ENCODE measurements at regions not wholly inside any gene's neighbourhood (a gene's known extent, or its start where the extent isn't known, plus 50 kb on each side); places are given as distances from the start of the nearest gene placed in this dataset.

- Histone ChIP-seq H3K4me1 (ENCODE audit: insufficient read depth, low read length) (no peaks in the 10 kb centered on the region), H3K4me2 (ENCODE audit: low read length) (no peak overlapping the region), H3K79me2 (ENCODE audit: insufficient read depth, low read length) (no peaks in the 10 kb centered on the region), H3K9ac (ENCODE audit: low read length) (no peak overlapping the region), H3K4me3 (ENCODE audit: insufficient read depth, low read depth, low read length) (no peak overlapping the region), H3K27me3 (ENCODE audit: insufficient read depth, low read length) (no peaks in the 10 kb centered on the region), H3K27ac (ENCODE audit: low read depth, low read length) (no peak overlapping the region), H4K20me1 (ENCODE audit: insufficient read depth, low read length) (no peaks in the 10 kb centered on the region), H3K36me3 (ENCODE audit: insufficient read depth, low read length) (no peaks in the 10 kb centered on the region), H2AFZ (ENCODE audit: low read depth, low read length) (no peak overlapping the region), H3K9me3 (ENCODE audit: insufficient read depth, low read depth, low read length) (no peaks in the 10 kb centered on the region)
- Mint-ChIP-seq H3K27ac (ENCODE audit: unreplicated experiment) (no peak overlapping the region), H3K9me3 (ENCODE audit: unreplicated experiment) (no peaks in the 10 kb centered on the region), H3K27me3 (ENCODE audit: low read depth, unreplicated experiment) (no peaks in the 10 kb centered on the region), H3K4me1 (ENCODE audit: low read depth, unreplicated experiment) (no peaks in the 10 kb centered on the region), H3K36me3 (ENCODE audit: low read depth, unreplicated experiment) (no peaks in the 10 kb centered on the region), H3K4me3 (ENCODE audit: unreplicated experiment) (no peak overlapping the region)
- TF ChIP-seq, protein P1, sequence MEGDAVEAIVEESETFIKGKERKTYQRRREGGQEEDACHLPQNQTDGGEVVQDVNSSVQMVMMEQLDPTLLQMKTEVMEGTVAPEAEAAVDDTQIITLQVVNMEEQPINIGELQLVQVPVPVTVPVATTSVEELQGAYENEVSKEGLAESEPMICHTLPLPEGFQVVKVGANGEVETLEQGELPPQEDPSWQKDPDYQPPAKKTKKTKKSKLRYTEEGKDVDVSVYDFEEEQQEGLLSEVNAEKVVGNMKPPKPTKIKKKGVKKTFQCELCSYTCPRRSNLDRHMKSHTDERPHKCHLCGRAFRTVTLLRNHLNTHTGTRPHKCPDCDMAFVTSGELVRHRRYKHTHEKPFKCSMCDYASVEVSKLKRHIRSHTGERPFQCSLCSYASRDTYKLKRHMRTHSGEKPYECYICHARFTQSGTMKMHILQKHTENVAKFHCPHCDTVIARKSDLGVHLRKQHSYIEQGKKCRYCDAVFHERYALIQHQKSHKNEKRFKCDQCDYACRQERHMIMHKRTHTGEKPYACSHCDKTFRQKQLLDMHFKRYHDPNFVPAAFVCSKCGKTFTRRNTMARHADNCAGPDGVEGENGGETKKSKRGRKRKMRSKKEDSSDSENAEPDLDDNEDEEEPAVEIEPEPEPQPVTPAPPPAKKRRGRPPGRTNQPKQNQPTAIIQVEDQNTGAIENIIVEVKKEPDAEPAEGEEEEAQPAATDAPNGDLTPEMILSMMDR (IDR thresholded peaks at IDR 0.05; ENCODE audit: insufficient read depth, low read depth, low read length), result no peak
- TF ChIP-seq EZH2 (IDR thresholded peaks at IDR 0.05; ENCODE audit: insufficient read depth, low read length), result no peak
- no peak for FAIRE-seq
- no peak for DNase-seq (ENCODE audit: low read depth)
These were observed 94.7 kb upstream of the RAB11FIP2 start for GRCh38 chr10:118141471-118141870.

DNA sequence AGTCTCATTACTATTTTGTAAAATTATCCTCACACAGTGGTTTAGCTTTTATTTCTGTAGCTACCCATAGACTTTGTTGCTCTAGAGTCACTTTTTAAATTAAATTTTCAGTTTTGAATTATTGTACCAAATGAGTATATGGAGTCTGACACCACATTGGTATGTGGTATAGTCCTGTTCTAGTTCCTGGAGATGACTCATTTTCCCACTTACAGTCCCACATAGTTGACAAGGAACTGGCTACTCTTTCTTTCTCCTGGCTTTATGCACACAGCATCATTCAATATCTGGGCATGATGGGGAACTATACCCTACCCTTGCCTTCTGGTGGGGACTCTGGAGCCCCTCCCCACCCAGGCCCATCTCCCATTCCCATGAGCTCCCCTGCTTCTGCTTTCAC is 92.6 kb upstream of the RAB11FIP2 start:
- no peak overlapping the region for H3K4me2 ChIP-seq (ENCODE audit: low read length)
- no peak overlapping the region for H3K9ac ChIP-seq (ENCODE audit: low read length)
- no peaks in the 10 kb centered on the region for H3K27me3 ChIP-seq (ENCODE audit: insufficient read depth, low read length)
- TF ChIP-seq, protein P1 (IDR thresholded peaks at IDR 0.05; ENCODE audit: insufficient read depth, low read depth, low read length), result no peak
- TF ChIP-seq EZH2 (IDR thresholded peaks at IDR 0.05; ENCODE audit: insufficient read depth, low read length), result no peak
- no peaks in the 10 kb centered on the region for H4K20me1 ChIP-seq (ENCODE audit: insufficient read depth, low read length)
- H3K9me3 ChIP-seq (ENCODE audit: insufficient read depth, low read depth, low read length), result no peaks in the 10 kb centered on the region
- H3K4me1 ChIP-seq (ENCODE audit: insufficient read depth, low read length), result no peaks in the 10 kb centered on the region
- H3K36me3 ChIP-seq (ENCODE audit: insufficient read depth, low read length), result no peaks in the 10 kb centered on the region
- H3K27me3 Mint-ChIP-seq (ENCODE audit: low read depth, unreplicated experiment), result no peaks in the 10 kb centered on the region
- H3K4me3 ChIP-seq (ENCODE audit: insufficient read depth, low read depth, low read length), result no peak overlapping the region
- H3K4me3 Mint-ChIP-seq (ENCODE audit: unreplicated experiment), result no peak overlapping the region
- H2AFZ ChIP-seq (ENCODE audit: low read depth, low read length), result no peak overlapping the region
- FAIRE-seq (no peak), DNase-seq (ENCODE audit: low read depth) (no peak)
- no peaks in the 10 kb centered on the region for H3K4me1 Mint-ChIP-seq (ENCODE audit: low read depth, unreplicated experiment)
- H3K79me2 ChIP-seq (ENCODE audit: insufficient read depth, low read length), result no peaks in the 10 kb centered on the region
- no peak overlapping the region for H3K27ac ChIP-seq (ENCODE audit: low read depth, low read length)
- H3K27ac Mint-ChIP-seq (ENCODE audit: unreplicated experiment), result no peak overlapping the region
- H3K9me3 Mint-ChIP-seq (ENCODE audit: unreplicated experiment), result no peaks in the 10 kb centered on the region
- no peaks in the 10 kb centered on the region for H3K36me3 Mint-ChIP-seq (ENCODE audit: low read depth, unreplicated experiment)

GRCh38 chr10:118128675-118129074 is 81.9 kb upstream of the RAB11FIP2 start:
- no peak for FAIRE-seq

More at GRCh38 chr10:118128675-118129074, 81.9 kb upstream of the RAB11FIP2 start:
- Histone ChIP-seq H4K20me1 (ENCODE audit: insufficient read depth, low read length) (no peaks in the 10 kb centered on the region), H3K4me3 (ENCODE audit: insufficient read depth, low read depth, low read length) (no peak overlapping the region), H3K9ac (ENCODE audit: low read length) (no peak overlapping the region), H3K4me2 (ENCODE audit: low read length) (no peak overlapping the region), H3K79me2 (ENCODE audit: insufficient read depth, low read length) (no peaks in the 10 kb centered on the region), H3K27me3 (ENCODE audit: insufficient read depth, low read length) (no peaks in the 10 kb centered on the region), H3K9me3 (ENCODE audit: insufficient read depth, low read depth, low read length) (no peaks in the 10 kb centered on the region), H3K36me3 (ENCODE audit: insufficient read depth, low read length) (no peaks in the 10 kb centered on the region), H3K4me1 (ENCODE audit: insufficient read depth, low read length) (no peaks in the 10 kb centered on the region), H3K27ac (ENCODE audit: low read depth, low read length) (no peak overlapping the region), H2AFZ (ENCODE audit: low read depth, low read length) (no peak overlapping the region)
- Mint-ChIP-seq H3K4me1 (ENCODE audit: low read depth, unreplicated experiment) (no peaks in the 10 kb centered on the region), H3K27me3 (ENCODE audit: low read depth, unreplicated experiment) (peaks cover 3% of the 10 kb centered on the region), H3K27ac (ENCODE audit: unreplicated experiment) (no peak overlapping the region), H3K9me3 (ENCODE audit: unreplicated experiment) (peaks cover 1% of the 10 kb centered on the region), H3K36me3 (ENCODE audit: low read depth, unreplicated experiment) (no peaks in the 10 kb centered on the region), H3K4me3 (ENCODE audit: unreplicated experiment) (no peak overlapping the region)
- DNase-seq (ENCODE audit: low read depth), result no peak
- TF ChIP-seq, protein P1 (IDR thresholded peaks at IDR 0.05; ENCODE audit: insufficient read depth, low read depth, low read length), result no peak
- no peak for TF ChIP-seq EZH2 (IDR thresholded peaks at IDR 0.05; ENCODE audit: insufficient read depth, low read length)

All from astrocyte (in vitro differentiated cells and primary cell).